Astrocyte (in vitro differentiated cells and primary cell): ENCODE measurements at regions not wholly inside any gene's neighbourhood (a gene's known extent, or its start where the extent isn't known, plus 50 kb on each side); places are given as distances from the start of the nearest gene placed in this dataset.

Source experiments
- DNase-seq: peaks from one replicate; pipeline ENCODE4 v3.0.0-alpha.2; 2010; ENCODE audit warnings: low read depth
- FAIRE-seq: peaks from 2 replicates; lab custom pipeline; 2011; peaks lifted over from hg19 to GRCh38; lab: Jason Lieb, UNC
- H2AFZ ChIP-seq: 2 replicates; pipeline ENCODE4 v1.6.0; 2012; ENCODE audit warnings: low read depth, low read length, inconsistent platforms
- H3K27ac ChIP-seq: 2 replicates; pipeline ENCODE4 v1.5.1; 2011; ENCODE audit warnings: low read depth, low read length, inconsistent platforms
- H3K27me3 ChIP-seq: 2 replicates; pipeline ENCODE4 v1.6.0; 2011; ENCODE audit warnings: low read length, inconsistent platforms; ENCODE audit not compliant: insufficient read depth
- H3K36me3 ChIP-seq: 2 replicates; pipeline ENCODE4 v1.5.1; 2011; ENCODE audit warnings: low read length, inconsistent platforms; ENCODE audit not compliant: insufficient read depth
- H3K4me1 ChIP-seq: 2 replicates; pipeline ENCODE4 v1.5.1; 2011; ENCODE audit warnings: low read length, inconsistent platforms; ENCODE audit not compliant: insufficient read depth
- H3K4me2 ChIP-seq: 2 replicates; pipeline ENCODE4 v1.6.0; 2012; ENCODE audit warnings: low read length, inconsistent platforms
- H3K4me3 ChIP-seq: 2 replicates; pipeline ENCODE4 v1.5.1; 2011; ENCODE audit warnings: low read depth, mild to moderate bottlenecking, low read length, inconsistent platforms; ENCODE audit not compliant: insufficient read depth
- H3K79me2 ChIP-seq: 2 replicates; pipeline ENCODE4 v1.6.0; 2012; ENCODE audit warnings: mild to moderate bottlenecking, low read length, inconsistent platforms; ENCODE audit not compliant: insufficient read depth
- H3K9ac ChIP-seq: 2 replicates; pipeline ENCODE4 v1.6.0; 2012; ENCODE audit warnings: mild to moderate bottlenecking, low read length, inconsistent platforms
- H3K9me3 ChIP-seq: 2 replicates; pipeline ENCODE4 v1.5.1; 2012; ENCODE audit warnings: low read depth, mild to moderate bottlenecking, low read length, inconsistent platforms; ENCODE audit not compliant: insufficient read depth
- H4K20me1 ChIP-seq: 2 replicates; pipeline ENCODE4 v1.6.0; 2012; ENCODE audit warnings: low read length, inconsistent platforms; ENCODE audit not compliant: insufficient read depth
- H3K27ac Mint-ChIP-seq: one replicate; pipeline ENCODE4 v1.8.0; 2021; ENCODE audit warnings: mild to moderate bottlenecking, mixed read lengths; ENCODE audit not compliant: unreplicated experiment
- H3K27me3 Mint-ChIP-seq: one replicate; pipeline ENCODE4 v1.8.0; 2021; ENCODE audit warnings: low read depth, mixed read lengths; ENCODE audit not compliant: unreplicated experiment
- H3K36me3 Mint-ChIP-seq: one replicate; pipeline ENCODE4 v1.8.0; 2021; ENCODE audit warnings: low read depth, mixed read lengths; ENCODE audit not compliant: unreplicated experiment
- H3K4me1 Mint-ChIP-seq: one replicate; pipeline ENCODE4 v1.8.0; 2021; ENCODE audit warnings: low read depth, mixed read lengths; ENCODE audit not compliant: unreplicated experiment
- H3K4me3 Mint-ChIP-seq: one replicate; pipeline ENCODE4 v1.8.0; 2021; ENCODE audit warnings: mild to moderate bottlenecking, moderate library complexity, mixed read lengths; ENCODE audit not compliant: unreplicated experiment
- H3K9me3 Mint-ChIP-seq: one replicate; pipeline ENCODE4 v1.8.0; 2021; ENCODE audit warnings: mild to moderate bottlenecking, mixed read lengths; ENCODE audit not compliant: unreplicated experiment
- EZH2 ChIP-seq: IDR thresholded peaks from 2 replicates; pipeline ENCODE4 v1.6.1; 2012; ENCODE audit warnings: mild to moderate bottlenecking, low read length, inconsistent platforms; ENCODE audit not compliant: insufficient read depth
- TF ChIP-seq, protein P1 (sequence below): IDR thresholded peaks from 2 replicates; pipeline ENCODE4 v1.5.1; 2011; ENCODE audit warnings: low read depth, mild to moderate bottlenecking, inconsistent platforms, low read length, moderate library complexity; ENCODE audit not compliant: insufficient read depth

DNA sequence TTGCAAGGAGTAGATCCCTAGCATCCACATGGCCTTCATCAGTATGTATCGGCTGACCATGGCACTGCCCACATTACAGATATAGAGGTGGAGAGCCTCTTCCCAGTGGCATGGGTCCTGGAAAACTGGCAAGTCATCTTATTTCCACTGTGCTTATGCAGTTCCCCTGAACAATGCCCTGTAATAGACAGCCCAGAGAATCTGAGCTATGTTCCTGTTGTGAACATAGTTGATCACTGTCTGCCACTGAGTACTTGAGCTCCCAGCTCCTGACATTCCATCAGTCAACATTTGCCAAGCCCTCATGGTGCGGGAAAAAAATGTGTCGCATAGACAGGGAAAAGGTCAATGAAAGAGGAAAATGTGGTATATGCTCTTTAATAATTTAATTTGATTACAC lies 861.9 kb downstream of the CDY2B start:
- Histone ChIP-seq H3K4me2 (no peak overlapping the region), H3K4me3 (no peak overlapping the region), H3K9me3 (no peaks in the 10 kb centered on the region), H3K27ac (no peak overlapping the region), H3K9ac (no peak overlapping the region), H3K4me1 (no peaks in the 10 kb centered on the region), H3K36me3 (no peaks in the 10 kb centered on the region), H2AFZ (no peak overlapping the region), H3K79me2 (no peaks in the 10 kb centered on the region), H3K27me3 (no peaks in the 10 kb centered on the region), H4K20me1 (no peaks in the 10 kb centered on the region)
- DNase-seq (no peak), FAIRE-seq (no peak)
- Mint-ChIP-seq H3K36me3 (no peaks in the 10 kb centered on the region), H3K27me3 (no peaks in the 10 kb centered on the region), H3K4me1 (no peaks in the 10 kb centered on the region), H3K9me3 (no peaks in the 10 kb centered on the region), H3K4me3 (no peak overlapping the region), H3K27ac (no peak overlapping the region)
- no peak for TF ChIP-seq EZH2
- TF ChIP-seq, protein P1, sequence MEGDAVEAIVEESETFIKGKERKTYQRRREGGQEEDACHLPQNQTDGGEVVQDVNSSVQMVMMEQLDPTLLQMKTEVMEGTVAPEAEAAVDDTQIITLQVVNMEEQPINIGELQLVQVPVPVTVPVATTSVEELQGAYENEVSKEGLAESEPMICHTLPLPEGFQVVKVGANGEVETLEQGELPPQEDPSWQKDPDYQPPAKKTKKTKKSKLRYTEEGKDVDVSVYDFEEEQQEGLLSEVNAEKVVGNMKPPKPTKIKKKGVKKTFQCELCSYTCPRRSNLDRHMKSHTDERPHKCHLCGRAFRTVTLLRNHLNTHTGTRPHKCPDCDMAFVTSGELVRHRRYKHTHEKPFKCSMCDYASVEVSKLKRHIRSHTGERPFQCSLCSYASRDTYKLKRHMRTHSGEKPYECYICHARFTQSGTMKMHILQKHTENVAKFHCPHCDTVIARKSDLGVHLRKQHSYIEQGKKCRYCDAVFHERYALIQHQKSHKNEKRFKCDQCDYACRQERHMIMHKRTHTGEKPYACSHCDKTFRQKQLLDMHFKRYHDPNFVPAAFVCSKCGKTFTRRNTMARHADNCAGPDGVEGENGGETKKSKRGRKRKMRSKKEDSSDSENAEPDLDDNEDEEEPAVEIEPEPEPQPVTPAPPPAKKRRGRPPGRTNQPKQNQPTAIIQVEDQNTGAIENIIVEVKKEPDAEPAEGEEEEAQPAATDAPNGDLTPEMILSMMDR = no peak

DNA sequence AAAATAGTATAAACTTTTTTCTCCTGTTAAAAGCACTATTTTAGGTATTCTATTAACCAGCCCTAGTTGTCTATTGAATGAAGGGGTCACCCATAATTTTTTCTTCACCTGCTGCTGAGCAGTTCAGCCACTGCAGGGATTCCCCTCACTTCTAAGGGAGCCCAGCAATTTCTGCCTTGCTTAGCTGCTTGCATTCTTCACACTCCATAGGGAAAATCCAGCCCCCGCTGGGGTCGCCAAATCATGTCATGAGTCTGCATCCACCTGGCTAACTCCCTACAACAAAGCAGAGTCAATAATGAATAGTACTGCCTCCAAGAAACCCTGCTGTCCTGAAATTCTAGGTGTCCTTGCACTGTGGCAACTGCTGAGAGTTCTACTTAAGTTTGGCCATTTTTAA lies 886.5 kb downstream of the CDY2B start:
- no peak for FAIRE-seq

DNA sequence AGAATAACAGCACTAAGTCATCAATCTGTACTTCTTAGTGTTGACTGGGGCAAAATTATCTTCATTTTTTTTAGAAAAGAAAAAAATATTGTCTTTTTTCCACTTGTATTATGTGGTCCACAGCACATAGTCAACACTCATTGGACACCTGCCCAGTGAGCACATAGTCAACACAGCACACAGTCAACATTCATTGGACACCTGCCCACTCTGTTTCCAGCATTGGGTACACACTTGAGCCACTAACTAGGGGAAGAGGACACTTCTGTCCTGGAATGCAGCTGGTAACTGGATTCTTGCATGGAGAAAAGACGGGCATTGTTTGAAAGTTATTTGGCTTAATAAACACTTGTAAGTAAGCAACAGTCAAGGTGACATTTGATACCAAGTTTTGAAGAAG lies 898.2 kb downstream of the CDY2B start:
- Histone ChIP-seq H4K20me1 (no peaks in the 10 kb centered on the region), H3K27me3 (no peaks in the 10 kb centered on the region), H3K9me3 (no peaks in the 10 kb centered on the region), H3K4me3 (no peak overlapping the region), H3K4me2 (no peak overlapping the region), H3K36me3 (no peaks in the 10 kb centered on the region), H3K9ac (no peak overlapping the region), H3K79me2 (no peaks in the 10 kb centered on the region), H3K4me1 (no peaks in the 10 kb centered on the region), H2AFZ (no peak overlapping the region), H3K27ac (no peak overlapping the region)
- H3K27me3 Mint-ChIP-seq = no peaks in the 10 kb centered on the region
- no peaks in the 10 kb centered on the region for H3K9me3 Mint-ChIP-seq
- DNase-seq (no peak), FAIRE-seq (no peak)
- no peak overlapping the region for H3K4me3 Mint-ChIP-seq
- H3K27ac Mint-ChIP-seq = no peak overlapping the region
- no peaks in the 10 kb centered on the region for H3K4me1 Mint-ChIP-seq
- TF ChIP-seq, protein P1 = no peak
- no peak for TF ChIP-seq EZH2
- no peaks in the 10 kb centered on the region for H3K36me3 Mint-ChIP-seq

More for the DNA sequence above, 886.5 kb downstream of the CDY2B start:
- Mint-ChIP-seq H3K9me3 (no peaks in the 10 kb centered on the region), H3K27me3 (no peaks in the 10 kb centered on the region), H3K4me1 (no peaks in the 10 kb centered on the region), H3K36me3 (no peaks in the 10 kb centered on the region), H3K27ac (no peak overlapping the region), H3K4me3 (no peak overlapping the region)
- no peak overlapping the region for H3K27ac ChIP-seq
- H3K9me3 ChIP-seq = no peaks in the 10 kb centered on the region
- H3K9ac ChIP-seq = no peak overlapping the region
- no peak for TF ChIP-seq EZH2
- TF ChIP-seq, protein P1 = no peak
- H2AFZ ChIP-seq = no peak overlapping the region
- no peaks in the 10 kb centered on the region for H3K79me2 ChIP-seq
- no peaks in the 10 kb centered on the region for H3K36me3 ChIP-seq
- no peak overlapping the region for H3K4me3 ChIP-seq
- no peaks in the 10 kb centered on the region for H4K20me1 ChIP-seq
- no peak for DNase-seq
- no peaks in the 10 kb centered on the region for H3K4me1 ChIP-seq
- no peaks in the 10 kb centered on the region for H3K27me3 ChIP-seq
- H3K4me2 ChIP-seq = no peak overlapping the region
